Activated naive CD8-positive, alpha-beta T cell treated with anti-CD3 and anti-CD28 coated beads, Interleukin-2, amount 50 U/mL, for 16 hours (primary cell): ENCODE measurements at regions not wholly inside any gene's neighbourhood (a gene's known extent, or its start where the extent isn't known, plus 50 kb on each side); places are given as distances from the start of the nearest gene placed in this dataset.

ENCODE experiments used
- DNase-seq: peaks from one replicate; pipeline ENCODE4 v3.0.0-alpha.2; 2020; ENCODE audit warnings: low read depth, low spot score

- no peak for DNase-seq
Measured at GRCh38 chr10:27451054-27451453, 53.0 kb upstream of the RAB18 start.

- DNase-seq: no peak
Measured at GRCh38 chr10:27450225-27450624, 53.9 kb upstream of the RAB18 start.

GRCh38 chr10:27449571-27449970 is 54.5 kb upstream of the RAB18 start:
- no peak for DNase-seq

GRCh38 chr10:27448921-27449320 is 55.2 kb upstream of the RAB18 start:
- no peak for DNase-seq

GRCh38 chr10:27447540-27447939 is 56.6 kb upstream of the RAB18 start:
- DNase-seq: no peak

GRCh38 chr10:27446091-27446918 is 57.8 kb upstream of the RAB18 start:
- no peak for DNase-seq

- DNase-seq: no peak
Measured at GRCh38 chr10:27445070-27445469, 59.0 kb upstream of the RAB18 start.

- no peak for DNase-seq
Measured at GRCh38 chr10:27440478-27440877, 63.6 kb upstream of the RAB18 start.

GRCh38 chr10:27440021-27440420 is 64.1 kb upstream of the RAB18 start:
- DNase-seq: no peak

- no peak for DNase-seq
Measured at GRCh38 chr10:27439101-27439500, 65.0 kb upstream of the RAB18 start.

GRCh38 chr10:27437775-27438174 is 66.3 kb upstream of the RAB18 start:
- no peak for DNase-seq

GRCh38 chr10:27436710-27437109 is 67.4 kb upstream of the RAB18 start:
- DNase-seq: no peak

- DNase-seq: no peak
Measured at GRCh38 chr10:27433976-27434375, 70.1 kb upstream of the RAB18 start.

- no peak for DNase-seq
Measured at GRCh38 chr10:27426948-27427467, 77.1 kb upstream of the RAB18 start.

GRCh38 chr10:27413831-27414348 is 90.2 kb upstream of the RAB18 start:
- no peak for DNase-seq

GRCh38 chr10:27413387-27413786 is 90.7 kb upstream of the RAB18 start:
- no peak for DNase-seq

GRCh38 chr10:27410153-27410552 is 94.0 kb upstream of the RAB18 start:
- DNase-seq: no peak

- DNase-seq: no peak
Measured at GRCh38 chr10:27407271-27407670, 96.8 kb upstream of the RAB18 start.

GRCh38 chr10:27399871-27400270 is 104.2 kb upstream of the RAB18 start:
- DNase-seq: no peak

- DNase-seq: no peak
Measured at GRCh38 chr10:27393961-27394360, 110.1 kb upstream of the RAB18 start.

GRCh38 chr10:27392606-27393005 is 111.5 kb upstream of the RAB18 start:
- DNase-seq: no peak

- no peak for DNase-seq
Measured at GRCh38 chr10:27391916-27392315, 112.2 kb upstream of the RAB18 start.

- DNase-seq: no peak
Measured at GRCh38 chr10:27391325-27391724, 112.8 kb upstream of the RAB18 start.
